Peyer's patch (tissue), 4 donors: ENCODE measurements at regions not wholly inside any gene's neighbourhood (a gene's known extent, or its start where the extent isn't known, plus 50 kb on each side); places are given as distances from the start of the nearest gene placed in this dataset.

Experiments
- DNase-seq, 3 donors: peaks; one replicate each; pipeline ENCODE4 v3.0.0-alpha.2; 2017 to 2019
- H3K27ac ChIP-seq, 4 donors: fragments of 200-600 bp; sonication (generic); one replicate each; pipeline ENCODE4 v1.5.1; 2016 to 2019
- H3K27me3 ChIP-seq, 2 donors: fragments of 200-600 bp; sonication (generic); one replicate each; pipeline ENCODE4 v1.5.1; 2019
- H3K36me3 ChIP-seq, 3 donors: fragments of 200-600 bp; sonication (generic); one replicate each; pipeline ENCODE4 v1.5.1; 2016 to 2019
- H3K4me1 ChIP-seq, 4 donors: fragments of 200-600 bp; sonication (generic); one replicate each; pipeline ENCODE4 v1.5.1; 2016 to 2019
- H3K4me3 ChIP-seq, 4 donors: fragments of 200-600 bp; sonication (generic); 1 replicate in 3 of 4; 2 replicates in 1 of 4; pipeline ENCODE4 v1.5.1; 2016 to 2019; ENCODE audit warnings: mild to moderate bottlenecking in 1 of 4
- H3K9me3 ChIP-seq, 4 donors: fragments of 200-600 bp; sonication (generic); one replicate each; pipeline ENCODE4 v1.5.1; 2016 to 2019; ENCODE audit warnings: mild to moderate bottlenecking in 1 of 4
- CTCF ChIP-seq, 6 experiments: fragments of 450-650 bp in 4 of 6; fragments of 200-600 bp in 2 of 6; sonication (generic) in 1 of 6; IDR thresholded peaks; one replicate each; pipeline ENCODE4 v1.5.1; 2017 to 2019; ENCODE audit warnings: antibody characterized with exemption in 6 of 6, mild to moderate bottlenecking in 3 of 6, moderate library complexity in 1 of 6
- POLR2A ChIP-seq, 2 donors: fragments of 450-650 bp; IDR thresholded peaks; one replicate each; pipeline ENCODE4 v1.5.1; 2017; ENCODE audit warnings: antibody characterized with exemption in 2 of 2, mild to moderate bottlenecking in 2 of 2, moderate library complexity in 2 of 2

GRCh38 chr6:146874278-146875018 lies 275.7 kb downstream of the ADGB start:
- no peaks in the 10 kb centered on the region for H3K27me3 ChIP-seq
- no peak overlapping the region for H3K4me3 ChIP-seq
- no peak overlapping the region for H3K27ac ChIP-seq
- H3K4me1 ChIP-seq = no peaks in the 10 kb centered on the region
- TF ChIP-seq POLR2A (IDR thresholded peaks at IDR 0.05) (no peak), CTCF (IDR thresholded peaks at IDR 0.05) (no peak)
- no peaks in the 10 kb centered on the region for H3K9me3 ChIP-seq
- no peak for DNase-seq
- H3K36me3 ChIP-seq = no peaks in the 10 kb centered on the region

- no peak for DNase-seq
- no peaks in the 10 kb centered on the region for H3K9me3 ChIP-seq
- no peak for TF ChIP-seq POLR2A (IDR thresholded peaks at IDR 0.05)
- H3K4me3 ChIP-seq = no peak overlapping the region
- no peaks in the 10 kb centered on the region for H3K4me1 ChIP-seq
- no peak overlapping the region for H3K27ac ChIP-seq
- H3K36me3 ChIP-seq = no peaks in the 10 kb centered on the region
- no peaks in the 10 kb centered on the region for H3K27me3 ChIP-seq
Measured at GRCh38 chr6:146875927-146876270, 277.1 kb downstream of the ADGB start.

- DNase-seq = no peak
- Histone ChIP-seq H3K9me3 (no peaks in the 10 kb centered on the region), H3K27me3 (no peaks in the 10 kb centered on the region), H3K4me1 (no peaks in the 10 kb centered on the region), H3K36me3 (no peaks in the 10 kb centered on the region), H3K4me3 (no peak overlapping the region), H3K27ac (no peak overlapping the region)
- TF ChIP-seq CTCF (IDR thresholded peaks at IDR 0.05) = no peak
- TF ChIP-seq POLR2A (IDR thresholded peaks at IDR 0.05) = no peak
Measured at GRCh38 chr6:146876271-146877151, 277.7 kb downstream of the ADGB start.

GRCh38 chr6:146878168-146878951 lies 279.6 kb downstream of the ADGB start:
- Histone ChIP-seq H3K4me3 (no peak overlapping the region), H3K27ac (peak overlapping the region in 2 of 4 donors; percentile 37 to 50), H3K36me3 (no peaks in the 10 kb centered on the region), H3K4me1 (no peaks in the 10 kb centered on the region), H3K9me3 (no peaks in the 10 kb centered on the region), H3K27me3 (no peaks in the 10 kb centered on the region)
- TF ChIP-seq POLR2A (IDR thresholded peaks at IDR 0.05) (no peak), CTCF (IDR thresholded peaks at IDR 0.05) (no peak)
- peak in 1 of 3 donors; percentile 71 for DNase-seq

- no peaks in the 10 kb centered on the region for H3K27me3 ChIP-seq
- no peaks in the 10 kb centered on the region for H3K4me1 ChIP-seq
- H3K4me3 ChIP-seq = no peak overlapping the region
- no peak for DNase-seq
- no peaks in the 10 kb centered on the region for H3K36me3 ChIP-seq
- H3K9me3 ChIP-seq = no peaks in the 10 kb centered on the region
- TF ChIP-seq CTCF (IDR thresholded peaks at IDR 0.05) (no peak), POLR2A (IDR thresholded peaks at IDR 0.05) (no peak)
- H3K27ac ChIP-seq = peak overlapping the region in 2 of 4 donors; percentile 37 to 50
Measured at GRCh38 chr6:146878952-146879340, 280.2 kb downstream of the ADGB start.
